ENCODE measurements at regions not wholly inside any gene's neighbourhood (a gene's known extent, or its start where the extent isn't known, plus 50 kb on each side); places are given as distances from the start of the nearest gene placed in this dataset.
A peak's percentile ranks its signal among the peaks of the same experiment; 100 is the strongest.

DNA sequence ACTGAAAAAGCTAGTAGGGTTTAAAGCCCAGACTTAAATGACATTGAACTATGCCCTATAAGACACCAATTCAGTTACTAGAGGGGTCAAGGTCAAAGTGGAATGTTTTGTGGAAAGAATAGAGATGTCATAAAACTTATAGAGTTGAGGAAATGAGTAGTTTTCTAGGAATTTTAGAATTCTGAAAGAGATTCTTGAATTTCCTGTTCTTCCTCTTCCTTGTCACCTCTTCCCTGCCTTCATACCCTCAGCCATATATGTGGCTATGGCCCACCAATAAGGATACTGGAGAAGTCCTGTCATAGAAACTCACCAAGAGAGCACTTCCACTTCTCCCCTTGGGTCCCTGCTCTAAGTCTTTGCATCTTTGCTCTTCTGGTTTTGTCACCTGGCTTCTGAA is 104.9 kb upstream of the TGFBR2 start:
- no peaks in the 10 kb centered on the region for H4K20me1 ChIP-seq (ENCODE audit: insufficient read depth, low read length)
- H4K5ac ChIP-seq (ENCODE audit: low read depth, low read length) = no peak overlapping the region
- no peaks in the 10 kb centered on the region for H3K36me3 ChIP-seq (ENCODE audit: control insufficient read depth, insufficient read depth, low read length)
- peaks cover 7% of the 10 kb centered on the region; the same call in 1 of the 2 replicates for H3K4me1 ChIP-seq (ENCODE audit: control insufficient read depth, insufficient read depth, low read length)
- H3K4me2 ChIP-seq (ENCODE audit: low read depth, low read length) = no peak overlapping the region
- H3K18ac ChIP-seq (ENCODE audit: low read depth, low read length) = no peak overlapping the region
- no peak overlapping the region for H3K9ac ChIP-seq (ENCODE audit: low read depth, low read length)
- H2AFZ ChIP-seq (replicated peaks; ENCODE audit: low read length, poor library complexity) = no peak overlapping the region
- no TSS peak for BruUV-seq (replicated peaks)
- ChIA-PET POLR2A (ENCODE audit: unreplicated experiment) (no interaction called here), CTCF (no interaction called here)
- no peak overlapping the region for H3K23ac ChIP-seq (ENCODE audit: low read depth, low read length)
- peak overlapping the region; percentile 40; the same call in 1 of the 2 replicates for H3K4ac ChIP-seq (ENCODE audit: low read depth, low read length)
- H3K9me3 ChIP-seq (ENCODE audit: control insufficient read depth, insufficient read depth, low read length) = no peaks in the 10 kb centered on the region
- no peaks in the 10 kb centered on the region for H3K9me1 ChIP-seq (ENCODE audit: insufficient read depth, low read length)
- peak overlapping the region; percentile 23; the same call in 1 of the 2 replicates for H4K91ac ChIP-seq (ENCODE audit: insufficient read depth, low read depth, low read length)
- dilution Hi-C loops (cut with HindIII; ENCODE audit: low sequenced_read_pairs, unreplicated experiment) = no loop called here
- no peaks in the 10 kb centered on the region for H3K79me1 ChIP-seq (ENCODE audit: low read depth in 1 of 2, low read length in 2 of 2)
- peak overlapping the region; percentile 51 for H2BK20ac ChIP-seq (ENCODE audit: low read depth, low read length)
- in situ Hi-C loops (cut with MboI; ENCODE audit: low sequenced_read_pairs) = no loop called here
- intact Hi-C loops (cut with micrococcal nuclease) = no loop called here
- no peak overlapping the region for H3K4me3 ChIP-seq (ENCODE audit: insufficient read depth, low read depth, low read length)
- DNase-seq (no peak), ATAC-seq (ENCODE audit: low read depth) (no peak)
- peak overlapping the region; percentile 33; the same call in 1 of the 2 replicates for H2AK5ac ChIP-seq (ENCODE audit: low read depth, low read length)
- no peak overlapping the region for H3K27ac ChIP-seq (ENCODE audit: insufficient read depth, low read length)
- no peak overlapping the region for H2AK9ac ChIP-seq (replicated peaks; ENCODE audit: low read depth, low read length, poor library complexity)
- H3K27me3 ChIP-seq (ENCODE audit: control insufficient read depth, insufficient read depth, low read length) = no peaks in the 10 kb centered on the region
- H2BK15ac ChIP-seq (ENCODE audit: low read depth, low read length) = peak overlapping the region; percentile 40; the same call in 1 of the 3 replicates
- H3K56ac ChIP-seq (ENCODE audit: extremely low read depth, insufficient read depth, low read length) = no peak overlapping the region
- peak overlapping the region; percentile 61; the same call in 1 of the 2 replicates for H2BK120ac ChIP-seq (ENCODE audit: low read depth, low read length)
- H3K14ac ChIP-seq (replicated peaks; ENCODE audit: low read depth, low read length) = 0 out of 2 replicates have a peak overlapping the region, but pooled peaks have one; percentile 47
- H2BK5ac ChIP-seq (ENCODE audit: low read depth, low read length, poor library complexity, severe bottlenecking) = no peak overlapping the region
- 0 out of 4 replicates have a peak overlapping the region, but pooled peaks of 1 of the 2 experiments have one; percentile 10 for H4K8ac ChIP-seq (ENCODE audit: low read depth in 2 of 2, low read length in 2 of 2)
- no peak for TF ChIP-seq RFX5 (IDR thresholded peaks at IDR 0.05; ENCODE audit: low read depth, low read length)
- TF ChIP-seq RAD21 (IDR thresholded peaks at IDR 0.05; ENCODE audit: low read length) = no peak

Data from IMR-90 (cell line).